T-cell (primary cell): ENCODE measurements at regions not wholly inside any gene's neighbourhood (a gene's known extent, or its start where the extent isn't known, plus 50 kb on each side); places are given as distances from the start of the nearest gene placed in this dataset.

Source experiments
- ATAC-seq, 4 experiments: fragments of 200-7000 bp in 3 of 4; fragments of 150-1000 bp in 1 of 4; cut with Tn5 transposase; replicated peaks in 1 of 4; 1 replicate in 3 of 4; 2 replicates in 1 of 4; pipeline ENCODE4 v1.10.0; 2021; ENCODE audit warnings: moderate library complexity in 3 of 4, mild to moderate bottlenecking in 2 of 4, moderate number of reproducible peaks in 1 of 4
- CTCF ChIA-PET, 2 donors: fragments of 300-600 bp; sonication (Branson Sonifier 250); formaldehyde crosslinking; loops; one replicate each; lab custom pipeline; 2022; ENCODE audit warnings: antibody characterized with exemption in 2 of 2; lab: Charles Lee
- POLR2A ChIA-PET, 2 donors: fragments of 300-600 bp; sonication (Branson Sonifier 250); formaldehyde crosslinking; loops; one replicate each; lab custom pipeline; 2022; ENCODE audit warnings: antibody characterized with exemption in 2 of 2; lab: Charles Lee
- DNase-seq, 35 experiments: peaks; one replicate each; pipeline versions ENCODE4 v3.0.0 to v3.0.0-alpha.2; 2013 to 2023
- H3K27ac ChIP-seq: one replicate; pipeline ENCODE4 v1.5.1; 2013; ENCODE audit warnings: low read length
- H3K27me3 ChIP-seq, 2 experiments: replicated peaks in 1 of 2; 1 replicate in 1 of 2; 2 replicates in 1 of 2; pipeline versions ENCODE4 v1.6.1 to v1.7.0; 2013; ENCODE audit warnings: low read length in 1 of 2, mixed read lengths in 1 of 2; ENCODE audit not compliant: control insufficient read depth in 2 of 2, insufficient read depth in 2 of 2; ENCODE audit errors: extremely low read depth in 1 of 2
- H3K36me3 ChIP-seq, 2 donors: 1 replicate in 1 of 2; 2 replicates in 1 of 2; pipeline versions ENCODE4 v1.6.1 to v1.7.0; 2013; ENCODE audit warnings: low read length in 1 of 2; ENCODE audit not compliant: control insufficient read depth in 2 of 2, insufficient read depth in 1 of 2; ENCODE audit errors: extremely low read depth in 1 of 2
- H3K4me1 ChIP-seq, 2 experiments: 1 replicate in 1 of 2; 2 replicates in 1 of 2; pipeline versions ENCODE4 v1.6.1 to v1.7.0; 2013; ENCODE audit warnings: low read length in 2 of 2, mixed read lengths in 1 of 2; ENCODE audit not compliant: insufficient read depth in 2 of 2, control insufficient read depth in 1 of 2; ENCODE audit errors: extremely low read depth in 1 of 2
- H3K4me3 ChIP-seq, 2 donors: 1 replicate in 1 of 2; 2 replicates in 1 of 2; pipeline versions ENCODE4 v1.5.1 to v1.7.0; 2013; ENCODE audit warnings: mild to moderate bottlenecking in 2 of 2, low read length in 1 of 2, moderate library complexity in 1 of 2; ENCODE audit not compliant: control insufficient read depth in 1 of 2; ENCODE audit errors: extremely low read depth in 1 of 2
- H3K9me3 ChIP-seq: 2 replicates; pipeline ENCODE4 v1.7.0; 2013
- H3K27ac Mint-ChIP-seq, 2 donors: one replicate each; pipeline ENCODE4 v1.8.0; 2020 to 2021; ENCODE audit warnings: mild to moderate bottlenecking in 2 of 2, mixed read lengths in 2 of 2
- H3K27me3 Mint-ChIP-seq, 2 donors: one replicate each; pipeline ENCODE4 v1.8.0; 2021 to 2022; ENCODE audit warnings: mixed read lengths in 2 of 2
- H3K36me3 Mint-ChIP-seq: one replicate; pipeline ENCODE4 v1.8.0; 2021; ENCODE audit warnings: mixed read lengths
- H3K4me1 Mint-ChIP-seq, 3 donors: one replicate each; pipeline ENCODE4 v1.8.0; 2020 to 2022; ENCODE audit warnings: mixed read lengths in 3 of 3, mild to moderate bottlenecking in 1 of 3
- H3K4me3 Mint-ChIP-seq, 3 donors: one replicate each; pipeline ENCODE4 v1.8.0; 2020 to 2022; ENCODE audit warnings: mild to moderate bottlenecking in 3 of 3, mixed read lengths in 3 of 3, moderate library complexity in 3 of 3
- H3K9me3 Mint-ChIP-seq, 3 donors: one replicate each; pipeline ENCODE4 v1.8.0; 2020 to 2022; ENCODE audit warnings: mixed read lengths in 3 of 3
- WGBS: methylation state at CpG from one replicate; pipeline ENCODE4 v1.1.5; 2013; ENCODE audit warnings: missing lambda C conversion rate; ENCODE audit not compliant: insufficient coverage; 5-methylcytosine and 5-hydroxymethylcytosine counted together

- Histone ChIP-seq H3K4me1 (no peaks in the 10 kb centered on the region), H3K36me3 (no peaks in the 10 kb centered on the region), H3K27ac (no peak overlapping the region), H3K4me3 (no peak overlapping the region), H3K9me3 (no peaks in the 10 kb centered on the region), H3K27me3 (no peaks in the 10 kb centered on the region)
- Mint-ChIP-seq H3K9me3 (peaks cover 6 to 38% (median 14%) of the 10 kb centered on the region in 3 donors), H3K36me3 (no peaks in the 10 kb centered on the region), H3K4me1 (no peaks in the 10 kb centered on the region), H3K27me3 (no peaks in the 10 kb centered on the region), H3K27ac (no peak overlapping the region), H3K4me3 (no peak overlapping the region)
- DNase-seq, result no peak
- ChIA-PET CTCF (no interaction called here), POLR2A (interaction anchor here in 1 of 2 donors (0.6 kb wide), 1 partner anchor 28 kb away, joined by 3 read pairs; no protein-coding TSS in a partner anchor)
- WGBS, result 33% methylated on average over 1 of the region's 5 CpGs
- ATAC-seq, result no peak
Observed at GRCh38 chr16:62254372-62254771, 218.1 kb upstream of the CDH8 start.

- ChIA-PET CTCF (no interaction called here), POLR2A (interaction anchor here in 1 of 2 donors (0.6 kb wide), 1 partner anchor 29 kb away, joined by 3 read pairs; no protein-coding TSS in a partner anchor)
- Mint-ChIP-seq H3K4me1 (no peaks in the 10 kb centered on the region), H3K36me3 (no peaks in the 10 kb centered on the region), H3K4me3 (no peak overlapping the region), H3K27ac (no peak overlapping the region), H3K9me3 (peaks cover 6 to 42% (median 17%) of the 10 kb centered on the region in 3 donors), H3K27me3 (no peaks in the 10 kb centered on the region)
- WGBS, result no CpG with 5 or more reads among the region's 3 CpGs
- no peaks in the 10 kb centered on the region for H3K4me1 ChIP-seq
- DNase-seq, result no peak
- H3K9me3 ChIP-seq, result no peaks in the 10 kb centered on the region
- H3K4me3 ChIP-seq, result no peak overlapping the region
- no peak for ATAC-seq
- H3K36me3 ChIP-seq, result no peaks in the 10 kb centered on the region
- no peak overlapping the region for H3K27ac ChIP-seq
- no peaks in the 10 kb centered on the region for H3K27me3 ChIP-seq
Observed at GRCh38 chr16:62253966-62254365, 217.7 kb upstream of the CDH8 start.

GRCh38 chr16:62249069-62249468, 212.8 kb upstream of the CDH8 start:
- WGBS, result no CpG with 5 or more reads among the region's 3 CpGs
- H3K27me3 Mint-ChIP-seq, result no peaks in the 10 kb centered on the region
- ChIA-PET POLR2A (no interaction called here), CTCF (no interaction called here)
- Histone ChIP-seq H3K27ac (no peak overlapping the region), H3K4me3 (no peak overlapping the region), H3K27me3 (no peaks in the 10 kb centered on the region), H3K9me3 (no peaks in the 10 kb centered on the region), H3K36me3 (no peaks in the 10 kb centered on the region), H3K4me1 (no peaks in the 10 kb centered on the region)
- ATAC-seq, result no peak
- DNase-seq, result no peak
- no peak overlapping the region for H3K27ac Mint-ChIP-seq
- no peak overlapping the region for H3K4me3 Mint-ChIP-seq
- H3K9me3 Mint-ChIP-seq, result peaks cover 11 to 56% (median 26%) of the 10 kb centered on the region in 3 donors
- H3K36me3 Mint-ChIP-seq, result no peaks in the 10 kb centered on the region
- no peaks in the 10 kb centered on the region for H3K4me1 Mint-ChIP-seq

GRCh38 chr16:62240722-62241121, 204.5 kb upstream of the CDH8 start:
- ATAC-seq, result no peak
- no peaks in the 10 kb centered on the region for H3K36me3 Mint-ChIP-seq
- no peaks in the 10 kb centered on the region for H3K9me3 ChIP-seq
- no peaks in the 10 kb centered on the region for H3K36me3 ChIP-seq
- H3K4me1 ChIP-seq, result no peaks in the 10 kb centered on the region
- no peak overlapping the region for H3K4me3 Mint-ChIP-seq
- H3K9me3 Mint-ChIP-seq, result peaks cover 5 to 36% (median 31%) of the 10 kb centered on the region in 3 donors
- no peak overlapping the region for H3K27ac ChIP-seq
- WGBS, result 20% methylated on average over 1 of the region's 1 CpG
- POLR2A ChIA-PET, result no interaction called here
- DNase-seq, result no peak
- CTCF ChIA-PET, result no interaction called here
- H3K27me3 Mint-ChIP-seq, result no peaks in the 10 kb centered on the region
- H3K27ac Mint-ChIP-seq, result no peak overlapping the region
- H3K4me1 Mint-ChIP-seq, result no peaks in the 10 kb centered on the region
- H3K27me3 ChIP-seq, result no peaks in the 10 kb centered on the region
- H3K4me3 ChIP-seq, result no peak overlapping the region

- DNase-seq, result peak in 6 of 35 experiments; percentile 0 to 9 (median 2)
- POLR2A ChIA-PET, result no interaction called here
Observed at GRCh38 chr16:62225675-62226074, 189.4 kb upstream of the CDH8 start.

GRCh38 chr16:62224646-62225209, 188.5 kb upstream of the CDH8 start:
- no peak for DNase-seq
- no peak overlapping the region for H3K4me3 ChIP-seq
- POLR2A ChIA-PET, result no interaction called here
- no peaks in the 10 kb centered on the region for H3K36me3 Mint-ChIP-seq
- CTCF ChIA-PET, result no interaction called here
- 55% methylated on average over 4 of the region's 9 CpGs for WGBS
- H3K27me3 ChIP-seq, result no peaks in the 10 kb centered on the region
- H3K9me3 ChIP-seq, result no peaks in the 10 kb centered on the region
- ATAC-seq, result no peak
- no peak overlapping the region for H3K27ac Mint-ChIP-seq
- H3K9me3 Mint-ChIP-seq, result peaks cover 6 to 49% (median 20%) of the 10 kb centered on the region in 3 donors
- H3K27me3 Mint-ChIP-seq, result no peaks in the 10 kb centered on the region
- no peak overlapping the region for H3K4me3 Mint-ChIP-seq
- no peaks in the 10 kb centered on the region for H3K4me1 ChIP-seq
- H3K27ac ChIP-seq, result no peak overlapping the region
- H3K4me1 Mint-ChIP-seq, result no peaks in the 10 kb centered on the region
- H3K36me3 ChIP-seq, result no peaks in the 10 kb centered on the region

More at GRCh38 chr16:62225675-62226074, 189.4 kb upstream of the CDH8 start:
- no peak overlapping the region for H3K27ac ChIP-seq
- no peak overlapping the region for H3K4me3 Mint-ChIP-seq
- no peaks in the 10 kb centered on the region for H3K27me3 ChIP-seq
- H3K4me3 ChIP-seq, result no peak overlapping the region
- no peaks in the 10 kb centered on the region for H3K27me3 Mint-ChIP-seq
- no peaks in the 10 kb centered on the region for H3K36me3 Mint-ChIP-seq
- CTCF ChIA-PET, result no interaction called here
- H3K9me3 ChIP-seq, result no peaks in the 10 kb centered on the region
- WGBS, result 0% methylated on average over 1 of the region's 7 CpGs
- no peak overlapping the region for H3K27ac Mint-ChIP-seq
- H3K9me3 Mint-ChIP-seq, result peaks cover 6 to 45% (median 20%) of the 10 kb centered on the region in 3 donors
- H3K4me1 Mint-ChIP-seq, result no peaks in the 10 kb centered on the region
- ATAC-seq, result no peak
- H3K4me1 ChIP-seq, result no peaks in the 10 kb centered on the region
- no peaks in the 10 kb centered on the region for H3K36me3 ChIP-seq
